TTC549 (cell line): ENCODE measurements at regions not wholly inside any gene's neighbourhood (a gene's known extent, or its start where the extent isn't known, plus 50 kb on each side); places are given as distances from the start of the nearest gene placed in this dataset.

Experiments
- FAIRE-seq: peaks from 2 replicates; lab custom pipeline; 2012; peaks lifted over from hg19 to GRCh38; lab: Jason Lieb, UNC

GRCh38 chr14:71645656-71646055, 286.6 kb upstream of the RGS6 start:
- FAIRE-seq, result no peak

GRCh38 chr14:71646518-71646917, 285.7 kb upstream of the RGS6 start:
- no peak for FAIRE-seq

- FAIRE-seq, result no peak
Measured at GRCh38 chr14:71647086-71647784, 285.0 kb upstream of the RGS6 start.

DNA sequence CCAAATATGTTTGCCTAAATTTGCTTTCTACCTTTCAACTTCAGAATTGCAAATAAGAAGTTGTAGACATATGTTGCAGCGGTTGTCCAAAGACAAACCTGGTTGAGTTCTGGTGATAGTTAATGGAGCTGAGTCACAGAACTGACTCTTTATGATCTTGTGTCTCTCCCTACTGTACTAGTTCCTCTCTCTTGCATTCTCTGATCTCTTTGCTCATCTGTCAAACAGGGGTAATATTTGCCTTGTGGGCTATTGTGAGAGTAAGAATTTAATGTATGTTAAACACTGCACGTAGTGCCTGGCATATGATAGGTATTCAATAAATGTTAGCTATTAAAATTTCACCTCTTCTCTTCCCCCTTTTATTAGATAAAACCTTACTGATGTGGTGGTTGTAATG, 283.5 kb upstream of the RGS6 start:
- no peak for FAIRE-seq

- no peak for FAIRE-seq
Measured at GRCh38 chr14:71650187-71650755, 282.0 kb upstream of the RGS6 start.

GRCh38 chr14:71651228-71651627, 281.0 kb upstream of the RGS6 start:
- no peak for FAIRE-seq

GRCh38 chr14:71652368-71652767, 279.9 kb upstream of the RGS6 start:
- no peak for FAIRE-seq

GRCh38 chr14:71654810-71655209, 277.4 kb upstream of the RGS6 start:
- no peak for FAIRE-seq

DNA sequence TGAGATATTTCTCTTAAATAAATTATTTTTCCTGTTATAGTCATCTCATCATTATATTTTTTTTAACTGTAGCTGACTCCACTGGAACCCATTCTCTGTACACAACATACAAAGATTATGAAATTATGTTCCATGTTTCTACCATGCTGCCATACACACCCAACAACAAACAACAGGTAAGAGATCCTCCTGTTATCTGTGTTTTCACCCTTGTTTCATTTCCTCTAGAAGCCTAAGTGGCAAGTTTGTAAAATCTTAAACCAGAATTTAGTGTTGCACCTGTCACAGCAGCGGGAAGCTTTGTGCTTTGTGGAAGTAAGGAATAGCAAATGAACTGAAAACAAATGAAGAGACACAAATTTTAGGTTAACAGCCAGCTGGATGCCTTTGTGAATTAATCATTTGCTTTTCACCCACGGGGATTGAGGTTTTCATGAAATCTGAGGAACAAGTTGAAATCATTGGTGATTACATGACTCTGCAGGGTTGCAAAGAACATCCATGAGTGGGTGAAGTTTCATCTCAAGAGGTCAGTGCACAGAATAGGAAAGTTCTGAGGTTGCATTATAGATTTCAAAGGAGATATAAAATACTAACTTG, 273.9 kb upstream of the RGS6 start:
- FAIRE-seq, result no peak

- no peak for FAIRE-seq
Measured at GRCh38 chr14:71659159-71659558, 273.1 kb upstream of the RGS6 start.

DNA sequence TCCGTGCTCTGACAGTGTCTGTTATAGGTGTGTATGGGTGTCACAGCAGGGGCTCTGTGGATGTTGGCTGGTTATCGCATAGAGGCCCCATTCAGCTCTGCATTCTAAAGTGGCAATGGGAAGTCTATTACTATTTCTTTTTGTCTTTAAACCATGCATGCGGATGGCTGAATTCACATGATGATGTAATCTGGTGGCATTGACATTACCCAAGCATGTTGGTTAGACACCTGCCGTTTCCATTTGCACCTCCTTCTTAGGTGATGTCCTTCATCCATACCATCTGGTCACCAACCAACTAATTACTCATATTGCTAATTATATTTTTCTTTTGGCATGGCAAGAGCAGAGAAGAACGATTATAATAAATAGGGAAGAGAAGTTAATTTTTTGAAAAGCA, 270.8 kb upstream of the RGS6 start:
- FAIRE-seq, result no peak

DNA sequence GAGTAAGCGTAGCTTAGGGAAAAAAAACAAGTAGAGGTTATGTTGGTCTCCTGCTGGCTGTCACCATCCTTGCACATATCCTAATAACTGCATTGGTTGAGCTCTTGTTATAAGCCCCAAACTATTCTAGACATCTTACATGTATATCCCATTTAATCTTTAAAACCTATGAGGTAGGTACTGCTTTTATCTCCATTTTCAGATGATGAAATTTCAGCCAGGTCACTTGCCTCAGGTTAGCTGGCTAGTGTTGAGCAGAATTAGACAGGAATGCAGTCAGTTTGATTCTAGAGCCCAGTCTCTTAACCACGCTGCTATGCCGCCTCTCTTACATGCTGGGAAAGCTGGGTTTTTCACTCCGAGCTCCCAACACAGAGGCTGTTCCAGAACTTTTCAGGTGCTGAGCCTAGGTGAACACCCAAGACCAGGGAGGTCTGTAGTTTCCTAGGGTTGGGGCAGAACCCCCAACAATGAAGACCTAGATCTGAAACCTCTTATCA, 269.9 kb upstream of the RGS6 start:
- no peak for FAIRE-seq

- FAIRE-seq, result no peak
Measured at GRCh38 chr14:71665157-71665556, 267.1 kb upstream of the RGS6 start.

- no peak for FAIRE-seq
Measured at GRCh38 chr14:71665781-71666180, 266.4 kb upstream of the RGS6 start.

DNA sequence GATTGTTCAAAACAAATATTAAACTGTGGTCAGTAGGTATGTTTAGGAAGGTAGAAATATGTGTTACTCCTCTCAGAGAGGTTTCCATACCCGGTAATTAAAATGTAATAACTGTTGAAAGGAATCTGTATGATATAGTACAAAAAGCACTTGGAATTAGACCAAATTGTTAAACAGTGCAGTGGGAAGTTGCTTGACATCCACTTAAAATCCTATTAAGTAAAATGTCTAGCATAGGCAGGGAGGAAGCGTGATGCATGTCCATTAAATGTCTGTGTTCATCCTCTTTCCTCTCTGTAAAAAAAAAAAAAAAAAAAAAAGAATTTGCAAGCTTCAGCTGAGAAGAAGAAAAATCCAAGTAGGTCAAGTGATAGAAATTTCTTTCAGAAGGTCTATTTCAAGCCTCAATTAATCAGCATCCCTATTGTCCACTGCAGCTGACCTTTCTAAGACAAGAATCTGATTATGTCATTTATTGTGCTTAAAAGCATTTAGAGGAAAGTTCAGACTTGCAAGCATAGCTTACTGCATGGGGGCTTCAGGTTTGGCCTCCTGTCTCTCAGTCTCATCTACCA, 265.6 kb upstream of the RGS6 start:
- no peak for FAIRE-seq

DNA sequence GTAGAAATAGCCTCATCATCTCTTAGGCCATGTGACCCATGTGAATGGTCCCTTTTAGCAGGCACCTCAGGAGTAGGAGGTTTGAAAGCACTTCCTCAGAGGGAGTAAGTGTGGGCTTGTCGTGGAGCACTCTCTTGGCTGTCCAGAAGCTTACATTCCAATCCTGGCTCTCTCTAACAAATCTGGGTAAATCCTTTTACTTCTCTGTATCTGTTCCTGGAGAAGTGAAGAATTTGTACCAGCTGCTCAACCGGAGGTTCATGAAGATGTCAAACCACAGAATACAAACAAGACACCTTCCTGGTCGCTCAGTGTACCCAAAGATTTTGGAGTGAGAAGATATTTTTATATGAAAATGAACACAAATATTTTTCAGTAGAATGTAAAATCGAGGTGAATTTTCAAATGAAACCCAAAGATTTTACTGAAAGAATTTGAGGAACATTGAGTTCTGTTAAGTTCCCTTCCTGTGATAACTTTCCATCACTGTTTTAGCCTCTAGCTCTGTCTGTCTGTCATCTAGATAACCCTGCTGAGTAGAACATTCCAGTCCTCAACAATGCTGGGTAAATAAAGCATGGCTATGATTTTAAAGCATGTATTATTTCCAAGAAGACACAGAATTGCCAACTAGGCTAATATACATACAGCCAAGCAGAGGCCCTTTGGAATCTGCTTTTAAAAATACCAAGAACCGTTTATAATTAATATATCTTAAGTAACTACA, 263.9 kb upstream of the RGS6 start:
- no peak for FAIRE-seq

- FAIRE-seq, result no peak
Measured at GRCh38 chr14:71672596-71672995, 259.6 kb upstream of the RGS6 start.

- no peak for FAIRE-seq
Measured at GRCh38 chr14:71675126-71675899, 256.9 kb upstream of the RGS6 start.

DNA sequence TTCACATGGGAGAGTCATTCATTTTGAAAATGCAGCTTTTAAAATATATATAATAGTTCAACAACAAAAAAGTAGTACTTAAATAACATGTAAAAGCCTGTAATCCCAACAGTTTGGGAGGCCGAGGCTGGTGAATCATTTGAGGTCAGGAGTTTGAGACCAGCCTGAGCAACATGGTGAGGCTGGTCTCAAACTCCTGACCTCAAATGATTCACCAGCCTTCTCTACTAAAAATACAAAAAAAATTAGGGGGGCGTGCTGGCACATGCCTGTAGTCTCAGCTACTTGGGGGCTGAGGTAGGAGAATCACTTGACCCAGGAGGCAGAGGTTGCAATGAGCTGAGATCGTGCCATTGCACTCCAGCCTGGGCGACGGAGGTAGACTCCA, 256.3 kb upstream of the RGS6 start:
- FAIRE-seq, result no peak

DNA sequence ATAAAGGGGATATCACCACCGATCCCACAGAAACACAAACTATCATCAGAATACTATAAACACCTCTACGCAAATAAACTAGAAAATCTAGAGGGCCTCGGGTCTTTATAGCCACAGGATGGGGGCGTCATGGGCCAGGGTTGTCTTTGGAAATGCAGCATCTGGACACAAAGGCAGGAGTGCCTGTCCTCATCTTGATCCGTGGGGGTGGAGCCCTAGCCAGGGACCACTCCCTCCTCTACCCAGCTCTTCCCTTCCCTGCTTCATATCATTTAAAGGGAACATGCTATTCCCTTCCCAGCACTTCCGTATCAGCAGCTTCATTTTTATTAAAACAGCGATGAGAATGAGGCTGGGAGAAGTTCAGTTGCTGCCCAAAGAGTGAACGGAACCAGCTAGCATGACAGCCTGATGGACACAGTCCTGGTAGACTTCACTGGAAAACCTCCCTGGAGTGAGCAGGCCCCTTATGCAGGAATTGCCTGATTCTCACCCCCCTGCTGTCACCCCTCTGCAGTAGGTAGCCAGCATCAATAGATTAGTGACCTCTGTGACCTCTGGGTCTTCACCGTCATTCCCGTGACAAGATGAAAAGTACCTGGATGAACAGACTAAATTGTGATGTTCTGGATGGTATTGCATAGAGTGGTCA, 251.4 kb upstream of the RGS6 start:
- FAIRE-seq, result no peak

DNA sequence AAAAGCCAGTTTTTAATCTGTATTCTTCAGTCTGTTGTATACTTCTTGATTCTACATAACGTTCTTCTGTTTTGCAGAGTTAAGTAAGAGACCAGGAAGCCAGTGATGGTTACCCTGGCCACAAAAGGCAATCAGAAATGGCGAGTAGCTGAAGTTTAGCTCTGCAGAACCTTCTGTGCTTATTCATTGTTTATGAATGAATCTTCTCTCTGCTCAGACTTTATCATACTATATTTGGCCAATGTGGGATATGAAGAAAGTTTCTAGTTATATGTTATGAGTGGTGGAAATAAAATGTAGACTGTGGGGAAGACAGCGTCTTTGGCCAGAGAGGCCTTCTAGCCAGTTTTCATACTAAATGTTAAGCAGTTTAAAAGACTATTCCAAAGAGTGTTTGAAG, 249.9 kb upstream of the RGS6 start:
- no peak for FAIRE-seq

GRCh38 chr14:71684323-71684722, 247.9 kb upstream of the RGS6 start:
- FAIRE-seq, result no peak
